HepG2 (cell line): ENCODE measurements at regions not wholly inside any gene's neighbourhood (a gene's known extent, or its start where the extent isn't known, plus 50 kb on each side); places are given as distances from the start of the nearest gene placed in this dataset.

ENCODE experiments used
- ATAC-seq: fragments of 200-7000 bp; cut with Tn5 transposase; 3 replicates; pipeline ENCODE4 v1.9.1; 2020; ENCODE audit warnings: mild to moderate bottlenecking, moderate library complexity
- BruUV-seq: library from RNA; stranded (reverse); fragments of 400-500 nt; replicated peaks from 2 replicates; lab custom pipeline; 2021; lab: Mats Ljungman, UMichigan
- CTCF ChIA-PET: fragments of 300-600 bp; formaldehyde crosslinking; extraction: SDS; loops from one replicate; lab custom pipeline; 2021; ENCODE audit warnings: low total read pairs, inconsistent platforms, low intra/inter-chr PET ratio; lab: Yijun Ruan, JAX
- POLR2A ChIA-PET: fragments of 350-600 bp; sonication (Branson Sonifier 250); formaldehyde crosslinking; loops from one replicate; lab custom pipeline; 2020; ENCODE audit warnings: antibody characterized with exemption, inconsistent platforms; lab: Yijun Ruan, JAX
- DNase-seq: peaks from one replicate; pipeline ENCODE4 v3.0.0-alpha.2; 2015; ENCODE audit warnings: low spot score
- FAIRE-seq: peaks from 3 replicates; lab custom pipeline; 2011; peaks lifted over from hg19 to GRCh38; lab: Jason Lieb, UNC
- H2AFZ ChIP-seq: one replicate; pipeline ENCODE4 v1.6.1; 2011; ENCODE audit warnings: low read length, inconsistent platforms
- H3K27ac ChIP-seq: fragments of 300-600 bp; 3 replicates; pipeline ENCODE4 v1.8.0; 2011; ENCODE audit warnings: mixed run types, mild to moderate bottlenecking, mixed read lengths, low read length, inconsistent platforms; ENCODE audit not compliant: insufficient read depth; ENCODE audit errors: extremely low read length
- H3K27me3 ChIP-seq, 2 experiments: fragments of 200-600 bp in 1 of 2; 2 replicates in 1 of 2; 3 replicates in 1 of 2; pipeline versions ENCODE4 v1.6.0 to v1.8.0; 2011; ENCODE audit warnings: low read length in 2 of 2, mild to moderate bottlenecking in 2 of 2, moderate library complexity in 2 of 2, inconsistent platforms in 1 of 2; ENCODE audit not compliant: insufficient read depth in 2 of 2, control insufficient read depth in 1 of 2
- H3K36me3 ChIP-seq, 2 experiments: fragments of 200-600 bp in 1 of 2; replicated peaks in 1 of 2; 2 replicates in 1 of 2; 3 replicates in 1 of 2; pipeline versions ENCODE4 v1.5.1 to v1.8.0; 2011; ENCODE audit warnings: low read length in 2 of 2, inconsistent platforms in 1 of 2; ENCODE audit not compliant: insufficient read depth in 2 of 2, control insufficient read depth in 1 of 2
- H3K4me1 ChIP-seq: 2 replicates; pipeline ENCODE4 v1.5.1; 2012; ENCODE audit warnings: low read length, inconsistent platforms; ENCODE audit not compliant: insufficient read depth
- H3K4me2 ChIP-seq: 2 replicates; pipeline ENCODE4 v1.6.0; 2011; ENCODE audit warnings: low read depth, low read length, inconsistent platforms
- H3K4me3 ChIP-seq, 3 experiments: fragments of 200-600 bp in 1 of 3; sonication (generic), shearing (Covaris generic) in 1 of 3; replicated peaks in 1 of 3; 2 replicates each; pipeline ENCODE4 v1.5.1; 2011 to 2016; ENCODE audit warnings: low read length in 3 of 3, inconsistent platforms in 2 of 3, low read depth in 2 of 3, mild to moderate bottlenecking in 2 of 3, control low read depth in 1 of 3, mixed read lengths in 1 of 3; ENCODE audit not compliant: insufficient read depth in 1 of 3
- H3K79me2 ChIP-seq: one replicate; pipeline ENCODE4 v1.6.1; 2011; ENCODE audit warnings: low read length, inconsistent platforms; ENCODE audit not compliant: insufficient read depth
- H3K9ac ChIP-seq: 2 replicates; pipeline ENCODE4 v1.6.0; 2011; ENCODE audit warnings: mild to moderate bottlenecking, low read depth, low read length, inconsistent platforms; ENCODE audit not compliant: insufficient read depth
- H3K9me3 ChIP-seq: 2 replicates; pipeline ENCODE4 v1.5.1; 2012; ENCODE audit warnings: mild to moderate bottlenecking, low read length
- H4K20me1 ChIP-seq: 2 replicates; pipeline ENCODE4 v1.6.0; 2011; ENCODE audit warnings: inconsistent platforms, mild to moderate bottlenecking, low read length, moderate library complexity; ENCODE audit not compliant: insufficient read depth
- FOSL2 ChIP-seq: sonication (generic); formaldehyde crosslinking; IDR thresholded peaks from 2 replicates; pipeline ENCODE4 v1.4.0; 2020; ENCODE audit warnings: missing genetic modification reagents
- HNRNPLL ChIP-seq: fragments of 200-400 bp; formaldehyde crosslinking; IDR thresholded peaks from 2 replicates; pipeline ENCODE4 v1.6.1; 2017; ENCODE audit warnings: mild to moderate bottlenecking, low read depth, low read length; ENCODE audit not compliant: poor library complexity, severe bottlenecking
- SRY ChIP-seq: sonication (generic); formaldehyde crosslinking; IDR thresholded peaks from 2 replicates; pipeline ENCODE4 v1.8.0; 2022; ENCODE audit warnings: mild to moderate bottlenecking, missing genetic modification reagents
- ZSCAN5A ChIP-seq: sonication (generic); formaldehyde crosslinking; IDR thresholded peaks from 2 replicates; pipeline ENCODE4 v1.8.0; 2022; ENCODE audit warnings: mild to moderate bottlenecking, missing genetic modification reagents, borderline replicate concordance
- WGBS: methylation state at CpG from one replicate; pipeline ENCODE4 v1.1.6; 2017; ENCODE audit warnings: low lambda C conversion rate; 5-methylcytosine and 5-hydroxymethylcytosine counted together
- in situ Hi-C: cut with HindIII; loops from 2 replicates; pipeline ENCODE4 v1.10.0; 2017; ENCODE audit warnings: low pct_unique_long_range_greater_than_20kb; ENCODE audit not compliant: extremely low pct_ligation_motif_present
- intact Hi-C: fragments of 100-400 bp; cut with micrococcal nuclease; formaldehyde crosslinking; loops from one replicate; pipeline ENCODE4 v1.10.0; 2022; ENCODE audit not compliant: unreplicated experiment

GRCh38 chr10:3009341-3009740, 58.0 kb upstream of the PFKP start:
- no peak overlapping the region for H2AFZ ChIP-seq
- H4K20me1 ChIP-seq: no peaks in the 10 kb centered on the region; the same call in 1 of the 2 replicates
- H3K36me3 ChIP-seq: no peaks in the 10 kb centered on the region
- H3K27me3 ChIP-seq: peaks cover 2 to 17% of the 10 kb centered on the region in 2 experiments; a peak in 2 of 5 replicates
- no peak overlapping the region for H3K4me3 ChIP-seq
- ChIA-PET POLR2A (no interaction called here), CTCF (no interaction called here)
- intact Hi-C loops (no loop called here), in situ Hi-C loops (no loop called here)
- no peak overlapping the region for H3K9ac ChIP-seq
- ATAC-seq (no peak), DNase-seq (peak; percentile 16), FAIRE-seq (no peak)
- no peaks in the 10 kb centered on the region for H3K9me3 ChIP-seq
- no peak overlapping the region for H3K27ac ChIP-seq
- TF ChIP-seq SRY (CRISPR knock-in tag) (no peak), FOSL2 (CRISPR knock-in tag) (0 out of 2 replicates have a peak, but pooled peaks have one; percentile 7)
- H3K4me1 ChIP-seq: peaks cover 7% of the 10 kb centered on the region; the same call in 1 of the 2 replicates
- H3K79me2 ChIP-seq: no peaks in the 10 kb centered on the region
- no peak overlapping the region for H3K4me2 ChIP-seq
- BruUV-seq: no TSS peak
- WGBS: 0% methylated on average over 2 of the region's 6 CpGs

GRCh38 chr10:3008518-3009195, 58.7 kb upstream of the PFKP start:
- no peak for ATAC-seq
- WGBS: 30% methylated on average over 12 of the region's 12 CpGs
- Histone ChIP-seq H3K4me2 (no peak overlapping the region), H3K79me2 (no peaks in the 10 kb centered on the region), H3K9me3 (no peaks in the 10 kb centered on the region), H2AFZ (no peak overlapping the region), H3K4me1 (peaks cover 7% of the 10 kb centered on the region; the same call in 1 of the 2 replicates), H3K36me3 (no peaks in the 10 kb centered on the region), H3K27me3 (peaks cover 2 to 17% of the 10 kb centered on the region in 2 experiments; a peak in 2 of 5 replicates), H3K4me3 (no peak overlapping the region), H4K20me1 (no peaks in the 10 kb centered on the region; the same call in 1 of the 2 replicates), H3K27ac (no peak overlapping the region), H3K9ac (no peak overlapping the region)
- BruUV-seq: no TSS peak
- FAIRE-seq: no peak
- no peak for DNase-seq
- ChIA-PET CTCF (no interaction called here), POLR2A (no interaction called here)
- TF ChIP-seq ZSCAN5A (CRISPR knock-in tag) (no peak), HNRNPLL (no peak)
- in situ Hi-C loops: no loop called here
- intact Hi-C loops: no loop called here
